GM06990 (cell line): ENCODE measurements at regions not wholly inside any gene's neighbourhood (a gene's known extent, or its start where the extent isn't known, plus 50 kb on each side); places are given as distances from the start of the nearest gene placed in this dataset.

Experiments
- DNase-seq: peaks from one replicate; pipeline ENCODE4 v3.0.0-alpha.2; 2011; ENCODE audit not compliant: insufficient read length; ENCODE audit errors: extremely low read depth
- H3K27me3 ChIP-seq: replicated peaks from 2 replicates; pipeline ENCODE4 v1.6.0; 2011; ENCODE audit warnings: low read length; ENCODE audit not compliant: control insufficient read depth, insufficient read depth
- H3K36me3 ChIP-seq: 2 replicates; pipeline ENCODE4 v1.5.1; 2011; ENCODE audit warnings: low read length; ENCODE audit not compliant: control insufficient read depth, insufficient read depth
- H3K4me3 ChIP-seq: replicated peaks from 2 replicates; pipeline ENCODE4 v1.5.1; 2011; ENCODE audit warnings: low read depth, mild to moderate bottlenecking, control low read depth, low read length
- TF ChIP-seq, protein P1 (sequence below): IDR thresholded peaks from 2 replicates; pipeline ENCODE4 v1.5.1; 2011; ENCODE audit warnings: low read length, control low read depth, mild to moderate bottlenecking, inconsistent platforms; ENCODE audit not compliant: insufficient read depth, poor library complexity, severe bottlenecking

GRCh38 chr9:29336281-29336680, 1763.0 kb upstream of the C9orf72 start:
- no peaks in the 10 kb centered on the region for H3K27me3 ChIP-seq
- H3K36me3 ChIP-seq = no peaks in the 10 kb centered on the region
- DNase-seq = no peak
- TF ChIP-seq, protein P1, sequence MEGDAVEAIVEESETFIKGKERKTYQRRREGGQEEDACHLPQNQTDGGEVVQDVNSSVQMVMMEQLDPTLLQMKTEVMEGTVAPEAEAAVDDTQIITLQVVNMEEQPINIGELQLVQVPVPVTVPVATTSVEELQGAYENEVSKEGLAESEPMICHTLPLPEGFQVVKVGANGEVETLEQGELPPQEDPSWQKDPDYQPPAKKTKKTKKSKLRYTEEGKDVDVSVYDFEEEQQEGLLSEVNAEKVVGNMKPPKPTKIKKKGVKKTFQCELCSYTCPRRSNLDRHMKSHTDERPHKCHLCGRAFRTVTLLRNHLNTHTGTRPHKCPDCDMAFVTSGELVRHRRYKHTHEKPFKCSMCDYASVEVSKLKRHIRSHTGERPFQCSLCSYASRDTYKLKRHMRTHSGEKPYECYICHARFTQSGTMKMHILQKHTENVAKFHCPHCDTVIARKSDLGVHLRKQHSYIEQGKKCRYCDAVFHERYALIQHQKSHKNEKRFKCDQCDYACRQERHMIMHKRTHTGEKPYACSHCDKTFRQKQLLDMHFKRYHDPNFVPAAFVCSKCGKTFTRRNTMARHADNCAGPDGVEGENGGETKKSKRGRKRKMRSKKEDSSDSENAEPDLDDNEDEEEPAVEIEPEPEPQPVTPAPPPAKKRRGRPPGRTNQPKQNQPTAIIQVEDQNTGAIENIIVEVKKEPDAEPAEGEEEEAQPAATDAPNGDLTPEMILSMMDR = no peak
- H3K4me3 ChIP-seq = no peak overlapping the region

DNA sequence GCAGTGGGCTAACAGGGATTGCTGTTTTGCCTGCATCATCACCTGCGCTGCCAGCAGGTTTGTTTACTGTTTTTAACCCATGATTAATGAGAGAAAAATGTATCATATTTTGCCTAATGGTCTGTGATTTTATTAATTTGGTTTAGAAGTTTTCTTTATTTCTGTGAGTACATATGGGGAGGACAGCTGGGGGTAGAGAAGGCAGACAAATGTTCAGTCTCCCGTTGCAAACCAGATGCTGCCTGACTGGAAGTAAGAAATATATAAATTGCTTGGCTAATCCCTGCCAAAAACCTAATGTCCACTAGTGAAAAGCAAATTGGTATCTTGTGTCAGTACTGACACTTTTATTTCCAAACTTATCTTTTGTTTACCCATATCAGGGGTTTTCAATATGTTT, 1766.1 kb upstream of the C9orf72 start:
- H3K4me3 ChIP-seq = no peak overlapping the region
- TF ChIP-seq, protein P1 = no peak
- no peaks in the 10 kb centered on the region for H3K27me3 ChIP-seq
- DNase-seq = no peak
- H3K36me3 ChIP-seq = no peaks in the 10 kb centered on the region

DNA sequence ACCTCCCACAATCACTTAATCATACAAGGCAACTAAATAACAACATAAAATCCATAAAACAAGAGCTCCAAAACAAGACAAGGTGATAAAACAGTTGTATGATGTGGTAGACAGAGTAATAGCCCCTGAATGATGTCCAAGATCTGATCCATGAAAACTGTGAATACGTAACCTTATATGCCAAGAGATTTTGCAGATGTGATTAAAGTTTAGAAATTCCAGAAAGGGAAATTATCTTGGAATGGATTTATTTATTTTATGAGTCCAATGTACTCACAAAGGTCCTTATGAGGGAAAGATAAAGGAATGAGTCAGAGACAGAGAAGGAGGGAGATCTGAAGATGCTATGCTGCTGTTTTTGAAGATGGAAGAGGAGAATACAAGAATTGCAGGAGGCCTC, 1775.7 kb upstream of the C9orf72 start:
- DNase-seq = no peak
- no peaks in the 10 kb centered on the region for H3K27me3 ChIP-seq

GRCh38 chr9:29389421-29389820, 1816.1 kb upstream of the C9orf72 start:
- TF ChIP-seq, protein P1 = no peak
- Histone ChIP-seq H3K27me3 (no peaks in the 10 kb centered on the region), H3K36me3 (no peaks in the 10 kb centered on the region), H3K4me3 (no peak overlapping the region)
- no peak for DNase-seq

More for the DNA sequence above, 1775.7 kb upstream of the C9orf72 start:
- Histone ChIP-seq H3K4me3 (no peak overlapping the region), H3K36me3 (no peaks in the 10 kb centered on the region)
- TF ChIP-seq, protein P1 = no peak

- H3K27me3 ChIP-seq = no peaks in the 10 kb centered on the region
- H3K36me3 ChIP-seq = no peaks in the 10 kb centered on the region
- TF ChIP-seq, protein P1 = no peak
- no peak for DNase-seq
- no peak overlapping the region for H3K4me3 ChIP-seq
Observed at GRCh38 chr9:29390859-29391258, 1817.6 kb upstream of the C9orf72 start.

- TF ChIP-seq, protein P1 = no peak
Observed at GRCh38 chr9:29393064-29393463, 1819.8 kb upstream of the C9orf72 start.

More at GRCh38 chr9:29393064-29393463, 1819.8 kb upstream of the C9orf72 start:
- H3K27me3 ChIP-seq = no peaks in the 10 kb centered on the region
- no peaks in the 10 kb centered on the region for H3K36me3 ChIP-seq
- H3K4me3 ChIP-seq = no peak overlapping the region
- no peak for DNase-seq
